Erythroblast (primary cell): ENCODE measurements at regions not wholly inside any gene's neighbourhood (a gene's known extent, or its start where the extent isn't known, plus 50 kb on each side); places are given as distances from the start of the nearest gene placed in this dataset.

ENCODE experiments used
- DNase-seq, 2 experiments: peaks; one replicate each; lab custom pipeline; 2025; lab: John Stamatoyannopoulos, UW
- GATA1 ChIP-seq: IDR thresholded peaks from 2 replicates; pipeline ENCODE4 v1.6.1; 2011; ENCODE audit warnings: low read depth, mild to moderate bottlenecking, control low read depth, low read length, moderate library complexity
- POLR2A ChIP-seq: IDR thresholded peaks from 2 replicates; pipeline ENCODE4 v1.6.1; 2011; ENCODE audit warnings: mild to moderate bottlenecking, low read length

GRCh38 chr7:33691180-33691579, 214.2 kb upstream of the BMPER start:
- no peak for DNase-seq
- TF ChIP-seq POLR2A: no peak

GRCh38 chr7:33692956-33693355, 212.4 kb upstream of the BMPER start:
- DNase-seq: no peak
- TF ChIP-seq POLR2A: no peak
- no peak for TF ChIP-seq GATA1

DNA sequence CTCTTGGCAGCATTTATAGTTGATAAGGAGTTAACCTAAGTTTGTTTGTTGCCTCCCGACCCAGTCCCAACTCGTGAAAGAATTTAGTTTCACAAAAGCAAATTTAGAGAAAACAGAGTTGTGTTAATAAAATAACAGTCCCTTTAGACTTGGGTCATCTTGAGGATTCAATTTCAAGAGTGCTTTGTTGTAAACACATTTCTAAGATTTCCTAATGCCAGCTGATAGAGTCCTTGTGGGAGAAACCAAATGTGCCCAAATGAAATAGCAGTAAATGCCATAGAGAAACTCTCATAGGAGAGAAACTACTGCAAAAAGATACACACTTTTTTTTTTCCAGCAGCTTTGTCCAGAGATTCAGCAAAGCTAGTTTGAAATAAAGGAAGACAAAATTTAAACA, 211.3 kb upstream of the BMPER start:
- no peak for DNase-seq
- TF ChIP-seq GATA1 (no peak), POLR2A (no peak)

DNA sequence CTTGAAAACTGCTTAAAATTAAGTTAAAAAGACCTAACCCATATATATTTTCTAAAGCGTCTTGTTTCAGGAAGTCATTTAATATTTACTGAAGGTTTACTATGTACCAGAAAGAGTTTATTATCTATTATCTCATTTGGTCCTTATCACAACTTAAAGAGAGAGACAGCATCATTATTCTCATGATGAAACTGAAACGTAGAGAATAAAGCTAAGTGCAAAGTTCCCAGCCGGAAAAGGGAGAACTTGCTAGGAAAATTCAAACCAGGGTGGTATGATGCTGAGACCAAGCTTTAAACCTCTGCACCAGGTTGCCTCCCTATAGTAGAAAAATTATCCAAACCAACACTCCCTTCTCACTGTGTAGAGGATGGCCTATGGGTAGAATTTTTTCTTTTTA, 207.7 kb upstream of the BMPER start:
- TF ChIP-seq POLR2A (no peak), GATA1 (no peak)
- no peak for DNase-seq

GRCh38 chr7:33698041-33698440, 207.3 kb upstream of the BMPER start:
- TF ChIP-seq POLR2A (no peak), GATA1 (no peak)
- DNase-seq: no peak

DNA sequence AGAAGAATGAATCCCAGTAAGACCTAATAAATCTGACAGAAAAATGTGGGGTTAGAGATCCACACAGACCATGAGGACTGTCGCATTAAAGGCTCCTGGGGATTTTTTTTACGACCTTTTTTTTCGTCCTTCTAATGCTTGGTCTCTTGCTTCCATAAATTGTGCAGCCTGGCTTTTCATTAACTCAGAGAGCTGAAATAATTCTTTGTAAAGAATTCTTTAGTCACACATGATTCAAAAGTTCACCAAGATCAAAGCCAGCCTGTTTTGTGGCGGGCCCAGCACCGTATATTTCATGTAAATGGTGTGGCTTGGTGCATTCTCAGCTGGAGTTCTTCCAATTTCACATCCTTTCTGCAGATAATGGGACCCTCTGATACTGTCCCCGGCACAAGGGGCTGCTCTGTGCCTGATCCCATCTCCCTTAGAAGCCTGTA, 206.6 kb upstream of the BMPER start:
- TF ChIP-seq GATA1 (no peak), POLR2A (no peak)
- no peak for DNase-seq

DNA sequence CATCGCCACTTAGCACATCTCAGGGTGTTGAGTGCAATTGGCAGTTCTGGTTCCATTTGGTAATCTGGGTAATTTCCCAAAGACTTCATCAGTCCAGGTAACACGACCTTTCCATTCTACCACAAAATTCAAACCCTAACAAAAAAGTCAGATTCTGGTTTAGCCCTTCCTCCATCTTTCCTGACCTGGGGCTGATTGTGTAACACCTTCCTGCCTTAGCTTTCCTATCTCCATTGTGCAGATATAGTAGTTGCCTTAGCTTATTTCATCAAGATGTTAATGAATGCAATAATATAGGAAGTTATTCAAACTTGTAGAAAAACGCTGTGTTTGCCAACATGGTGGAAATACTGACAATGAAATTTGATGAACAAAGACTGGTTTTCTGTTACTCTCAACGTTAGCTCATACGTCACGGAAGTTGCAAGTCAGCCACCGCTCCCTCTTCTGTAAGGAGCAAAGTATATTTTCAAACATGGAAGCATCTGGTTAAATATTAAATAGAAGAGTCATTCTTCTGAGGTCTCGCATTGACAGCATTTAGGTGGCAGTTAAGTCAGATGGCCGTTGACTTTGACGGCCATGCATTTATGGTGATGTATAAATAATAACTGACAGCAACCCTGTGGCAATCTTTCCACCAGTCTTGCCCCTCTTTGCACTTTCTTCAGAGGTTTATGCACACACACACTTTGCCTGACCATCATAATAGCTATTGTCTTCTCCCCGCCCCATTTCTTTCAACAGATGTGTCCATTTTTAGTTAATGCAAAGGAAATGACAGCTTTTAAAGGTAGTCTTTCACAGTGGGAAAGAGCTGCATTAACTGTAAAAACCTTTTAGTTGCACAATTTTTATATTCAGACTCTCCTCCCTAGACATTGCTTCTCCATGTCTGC, 205.1 kb upstream of the BMPER start:
- DNase-seq: no peak
- TF ChIP-seq POLR2A (no peak), GATA1 (no peak)

GRCh38 chr7:33701189-33701740, 204.1 kb upstream of the BMPER start:
- no peak for DNase-seq
- no peak for TF ChIP-seq POLR2A
- no peak for TF ChIP-seq GATA1

GRCh38 chr7:33701927-33702326, 203.4 kb upstream of the BMPER start:
- no peak for DNase-seq
- TF ChIP-seq POLR2A: no peak
- no peak for TF ChIP-seq GATA1

DNA sequence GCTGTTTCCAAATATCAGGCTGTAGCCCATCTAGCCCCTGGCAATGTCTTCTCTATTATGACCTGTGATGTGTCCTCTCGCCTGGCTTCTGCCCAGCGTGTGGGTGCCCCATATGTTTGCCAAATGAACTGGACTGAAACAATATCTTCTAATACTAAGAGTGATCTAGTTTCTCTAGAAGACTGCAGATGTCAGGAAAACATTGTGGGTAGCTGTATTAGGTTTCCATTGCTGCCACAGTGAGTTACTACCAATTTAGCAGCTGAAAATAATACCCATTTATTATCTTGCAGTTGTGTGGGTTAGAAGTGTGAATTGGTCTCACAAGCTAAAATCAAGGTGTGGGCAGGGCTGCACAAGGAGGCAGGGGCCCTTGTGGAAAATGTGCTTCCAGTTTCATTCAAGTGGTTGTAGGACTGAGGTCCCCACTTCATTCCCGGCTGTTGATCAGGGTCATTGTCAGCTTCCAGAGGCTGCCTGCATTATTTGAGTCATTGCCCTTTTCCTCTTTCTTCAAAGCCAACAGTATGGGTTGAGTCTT, 202.8 kb upstream of the BMPER start:
- TF ChIP-seq GATA1: no peak
- DNase-seq: no peak

DNA sequence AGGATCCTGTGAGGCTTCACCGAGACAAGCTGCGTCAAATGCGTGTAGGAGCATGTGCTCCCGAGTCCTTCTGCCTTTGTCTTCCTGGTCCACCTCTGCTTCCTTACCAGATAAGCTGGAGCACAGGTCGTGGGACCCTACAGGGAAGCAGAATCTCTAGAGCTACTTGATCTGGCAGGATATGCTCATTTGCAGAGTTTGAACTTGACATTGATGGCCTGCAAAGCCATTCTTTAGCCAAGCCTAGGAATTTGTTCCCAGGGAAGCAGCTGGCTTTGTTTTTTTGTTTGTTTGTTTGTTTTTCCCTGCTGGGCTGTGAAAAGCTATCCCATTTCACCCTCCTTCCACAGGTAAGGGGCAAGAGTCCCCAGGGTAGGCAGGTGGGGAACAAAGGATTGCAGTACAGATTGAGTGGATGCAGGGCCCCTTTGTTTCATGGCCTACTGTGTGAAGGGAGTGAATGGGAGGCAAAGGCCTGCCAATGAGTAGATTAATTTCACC, 200.0 kb upstream of the BMPER start:
- TF ChIP-seq GATA1 (no peak), POLR2A (no peak)
- no peak for DNase-seq

DNA sequence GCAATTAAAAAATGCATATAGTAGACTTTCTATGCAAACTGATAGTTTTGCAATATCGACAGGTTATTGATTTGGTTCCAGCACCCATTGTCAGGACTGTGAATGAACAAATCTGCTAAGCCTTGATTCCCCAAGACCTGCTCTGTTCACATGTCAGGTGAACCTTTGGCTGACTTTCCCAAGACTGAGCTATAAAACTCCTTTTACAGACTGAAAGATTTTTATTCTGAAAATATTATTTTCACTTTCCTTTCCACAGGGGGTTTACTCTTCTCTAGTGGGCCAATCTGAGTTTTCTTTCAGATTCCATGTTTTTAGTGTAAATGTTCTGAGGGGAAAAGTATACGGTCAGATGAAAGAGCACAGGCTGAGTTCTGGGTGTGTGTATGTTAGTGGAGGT, 199.2 kb upstream of the BMPER start:
- DNase-seq: no peak
- no peak for TF ChIP-seq POLR2A
- no peak for TF ChIP-seq GATA1

DNA sequence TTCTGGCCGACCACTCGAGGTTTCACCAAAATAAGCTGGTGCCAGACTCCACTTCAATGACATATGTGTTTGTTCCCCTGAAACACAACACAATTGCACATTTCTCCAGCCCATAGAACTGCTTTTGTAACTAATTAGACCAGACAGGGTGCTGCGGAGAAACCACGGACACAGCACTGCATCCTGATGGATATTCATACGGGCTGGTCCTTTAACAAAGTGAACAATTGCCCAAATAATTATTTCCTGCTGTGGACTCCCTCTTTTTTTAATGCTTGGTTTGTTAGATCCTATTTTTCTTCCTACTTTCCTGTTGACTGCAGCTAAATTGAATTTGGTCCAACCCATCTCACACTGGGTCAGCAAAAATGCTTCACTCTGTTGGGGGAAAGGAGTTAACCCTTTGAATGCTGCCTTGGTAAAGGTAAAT, 198.6 kb upstream of the BMPER start:
- no peak for DNase-seq
- TF ChIP-seq POLR2A (no peak), GATA1 (no peak)

DNA sequence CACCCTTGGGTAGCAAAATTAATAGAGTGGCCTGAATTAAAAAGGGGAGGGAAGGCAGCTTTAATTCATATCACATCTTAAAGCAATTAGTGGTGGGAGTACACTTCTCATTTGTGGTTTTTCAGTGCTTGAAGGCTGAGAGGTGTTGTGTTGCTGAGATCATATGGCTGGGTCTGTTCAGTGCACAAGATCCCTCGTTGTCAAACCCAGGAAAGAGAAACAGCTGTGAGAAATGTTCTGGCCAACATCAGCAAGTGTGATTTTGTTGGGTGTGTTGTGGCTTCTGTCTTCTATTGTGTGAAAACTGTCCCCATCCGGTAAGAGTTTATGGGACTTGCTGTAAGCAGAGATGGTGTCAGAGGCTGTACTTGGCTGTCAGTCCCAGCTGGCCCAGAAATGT, 197.9 kb upstream of the BMPER start:
- no peak for DNase-seq
- TF ChIP-seq GATA1 (no peak), POLR2A (no peak)
